Heart left ventricle (tissue), 13 donors: ENCODE measurements at regions not wholly inside any gene's neighbourhood (a gene's known extent, or its start where the extent isn't known, plus 50 kb on each side); places are given as distances from the start of the nearest gene placed in this dataset.

Source experiments
- POLR2A ChIP-seq, 2 donors: fragments of 450-650 bp; IDR thresholded peaks; one replicate each; pipeline ENCODE4 v1.6.1; 2017; ENCODE audit warnings: antibody characterized with exemption in 2 of 2, mild to moderate bottlenecking in 2 of 2, moderate library complexity in 2 of 2
- TF ChIP-seq, protein P1 (sequence below), 12 donors: fragments of 200-600 bp; sonication (generic) in 4 of 12; IDR thresholded peaks; one replicate each; pipeline versions ENCODE4 v1.5.0 to v1.8.0; 2018 to 2022; ENCODE audit warnings: antibody characterized with exemption in 12 of 12, mild to moderate bottlenecking in 5 of 12
- donor health status: ischemic (EF 13 %, LVEDD 7.1; RV severe dilation, severe dysfunction).
- donor health status: DM: no; HTN: yes; CAD: no.
- donor health status: DM: no; HTN: no; CAD: no.
- donor health status: ischemic (EF 25% LVEDD 6.9; RV normal size, moderate dysfunction).
- donor health status: ischemic (EF 25% LVEDD 5.7; RV mildly dilated, moderate dysfunction).
- donor health status: ischemic (EF 35%, LVEDD 5.7; RV mildly dilated, moderate dysfunction).
- donor health status: nonischemic (EF 11% LVEDD 7.7; RV severe dilation, severe dysfunction).
- donor health status: DM: yes; HTN: yes; CAD: no.
- donor health status: PGD.
- donor health status: ischemic (EF 29% LVEDD 5.4; RV normal size, mild dysfunction).
- donor health status: nonischemic (EF 23%, LVEDD 6.1; RV moderate dilation, normal function).

GRCh38 chr16:66150698-66151482 is 215.6 kb upstream of the CDH5 start:
- TF ChIP-seq, protein P1, sequence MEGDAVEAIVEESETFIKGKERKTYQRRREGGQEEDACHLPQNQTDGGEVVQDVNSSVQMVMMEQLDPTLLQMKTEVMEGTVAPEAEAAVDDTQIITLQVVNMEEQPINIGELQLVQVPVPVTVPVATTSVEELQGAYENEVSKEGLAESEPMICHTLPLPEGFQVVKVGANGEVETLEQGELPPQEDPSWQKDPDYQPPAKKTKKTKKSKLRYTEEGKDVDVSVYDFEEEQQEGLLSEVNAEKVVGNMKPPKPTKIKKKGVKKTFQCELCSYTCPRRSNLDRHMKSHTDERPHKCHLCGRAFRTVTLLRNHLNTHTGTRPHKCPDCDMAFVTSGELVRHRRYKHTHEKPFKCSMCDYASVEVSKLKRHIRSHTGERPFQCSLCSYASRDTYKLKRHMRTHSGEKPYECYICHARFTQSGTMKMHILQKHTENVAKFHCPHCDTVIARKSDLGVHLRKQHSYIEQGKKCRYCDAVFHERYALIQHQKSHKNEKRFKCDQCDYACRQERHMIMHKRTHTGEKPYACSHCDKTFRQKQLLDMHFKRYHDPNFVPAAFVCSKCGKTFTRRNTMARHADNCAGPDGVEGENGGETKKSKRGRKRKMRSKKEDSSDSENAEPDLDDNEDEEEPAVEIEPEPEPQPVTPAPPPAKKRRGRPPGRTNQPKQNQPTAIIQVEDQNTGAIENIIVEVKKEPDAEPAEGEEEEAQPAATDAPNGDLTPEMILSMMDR (IDR thresholded peaks at IDR 0.05), result no peak
- no peak for TF ChIP-seq POLR2A (IDR thresholded peaks at IDR 0.05)
